ENCODE measurements at regions not wholly inside any gene's neighbourhood (a gene's known extent, or its start where the extent isn't known, plus 50 kb on each side); places are given as distances from the start of the nearest gene placed in this dataset.

DNA sequence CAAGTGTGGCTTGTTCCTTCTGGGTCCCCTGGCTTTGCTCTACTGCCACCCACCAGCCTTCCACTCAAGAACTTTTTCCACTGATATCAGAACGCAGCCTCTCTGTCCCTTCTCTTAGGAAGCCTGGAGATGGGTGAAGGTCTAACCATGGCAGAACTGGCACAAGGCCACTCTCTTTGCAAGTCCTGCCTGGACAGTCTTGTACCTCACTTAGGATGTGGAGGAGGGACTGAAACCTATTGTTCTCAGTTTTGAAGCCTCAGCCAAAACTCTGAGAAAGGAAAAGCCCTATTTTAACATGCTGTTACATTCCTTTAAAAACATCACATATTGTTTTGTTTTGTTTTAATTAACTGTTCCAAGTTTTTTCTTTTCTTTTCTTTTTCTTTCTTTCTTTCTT, 58.9 kb upstream of the NCOA1 start:
- no peaks in the 10 kb centered on the region for H3K27me3 ChIP-seq (ENCODE audit: insufficient read depth, low read depth, low read length)
- H3F3A ChIP-seq (ENCODE audit: insufficient read depth, low read length, poor library complexity, severe bottlenecking) = no peaks in the 10 kb centered on the region
- no peak overlapping the region for H3K4me2 ChIP-seq (ENCODE audit: low read length)
- H3K9ac ChIP-seq (ENCODE audit: low read length) = no peak overlapping the region
- no peaks in the 10 kb centered on the region for H3K9me3 ChIP-seq (ENCODE audit: low read length)
- H3K36me3 ChIP-seq (ENCODE audit: insufficient read depth, low read length) = no peaks in the 10 kb centered on the region
- H3K9me2 ChIP-seq (ENCODE audit: insufficient read depth, low read length) = no peaks in the 10 kb centered on the region
- H3K27ac ChIP-seq (ENCODE audit: low read length) = no peak overlapping the region
- no peak overlapping the region for H2AFZ ChIP-seq (ENCODE audit: low read depth, low read length)
- no peaks in the 10 kb centered on the region for H3K79me2 ChIP-seq (replicated peaks; ENCODE audit: insufficient read depth, low read length)
- H4K20me1 ChIP-seq (ENCODE audit: insufficient read depth) = no peaks in the 10 kb centered on the region
- TF ChIP-seq, protein P1, sequence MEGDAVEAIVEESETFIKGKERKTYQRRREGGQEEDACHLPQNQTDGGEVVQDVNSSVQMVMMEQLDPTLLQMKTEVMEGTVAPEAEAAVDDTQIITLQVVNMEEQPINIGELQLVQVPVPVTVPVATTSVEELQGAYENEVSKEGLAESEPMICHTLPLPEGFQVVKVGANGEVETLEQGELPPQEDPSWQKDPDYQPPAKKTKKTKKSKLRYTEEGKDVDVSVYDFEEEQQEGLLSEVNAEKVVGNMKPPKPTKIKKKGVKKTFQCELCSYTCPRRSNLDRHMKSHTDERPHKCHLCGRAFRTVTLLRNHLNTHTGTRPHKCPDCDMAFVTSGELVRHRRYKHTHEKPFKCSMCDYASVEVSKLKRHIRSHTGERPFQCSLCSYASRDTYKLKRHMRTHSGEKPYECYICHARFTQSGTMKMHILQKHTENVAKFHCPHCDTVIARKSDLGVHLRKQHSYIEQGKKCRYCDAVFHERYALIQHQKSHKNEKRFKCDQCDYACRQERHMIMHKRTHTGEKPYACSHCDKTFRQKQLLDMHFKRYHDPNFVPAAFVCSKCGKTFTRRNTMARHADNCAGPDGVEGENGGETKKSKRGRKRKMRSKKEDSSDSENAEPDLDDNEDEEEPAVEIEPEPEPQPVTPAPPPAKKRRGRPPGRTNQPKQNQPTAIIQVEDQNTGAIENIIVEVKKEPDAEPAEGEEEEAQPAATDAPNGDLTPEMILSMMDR (IDR thresholded peaks at IDR 0.05; ENCODE audit: poor library complexity, severe bottlenecking) = no peak
- TF ChIP-seq POLR2AphosphoS5 (IDR thresholded peaks at IDR 0.05) = no peak
- TF ChIP-seq RAD21 (conservative IDR thresholded peaks at IDR 0.05) = no peak
- no peak for TF ChIP-seq EZH2 (IDR thresholded peaks at IDR 0.05; ENCODE audit: borderline replicate concordance, insufficient read depth, low read length, poor library complexity, severe bottlenecking)
- no peak for TF ChIP-seq SMC3 (conservative IDR thresholded peaks at IDR 0.05; ENCODE audit: poor library complexity)
- TF ChIP-seq MXI1 (conservative IDR thresholded peaks at IDR 0.05; ENCODE audit: poor library complexity, severe bottlenecking) = no peak
- no peak for TF ChIP-seq TAF1 (IDR thresholded peaks at IDR 0.05; ENCODE audit: low read depth)
- TF ChIP-seq EP300 (conservative IDR thresholded peaks at IDR 0.05; ENCODE audit: poor library complexity, severe bottlenecking) = no peak
- TF ChIP-seq, protein P2, sequence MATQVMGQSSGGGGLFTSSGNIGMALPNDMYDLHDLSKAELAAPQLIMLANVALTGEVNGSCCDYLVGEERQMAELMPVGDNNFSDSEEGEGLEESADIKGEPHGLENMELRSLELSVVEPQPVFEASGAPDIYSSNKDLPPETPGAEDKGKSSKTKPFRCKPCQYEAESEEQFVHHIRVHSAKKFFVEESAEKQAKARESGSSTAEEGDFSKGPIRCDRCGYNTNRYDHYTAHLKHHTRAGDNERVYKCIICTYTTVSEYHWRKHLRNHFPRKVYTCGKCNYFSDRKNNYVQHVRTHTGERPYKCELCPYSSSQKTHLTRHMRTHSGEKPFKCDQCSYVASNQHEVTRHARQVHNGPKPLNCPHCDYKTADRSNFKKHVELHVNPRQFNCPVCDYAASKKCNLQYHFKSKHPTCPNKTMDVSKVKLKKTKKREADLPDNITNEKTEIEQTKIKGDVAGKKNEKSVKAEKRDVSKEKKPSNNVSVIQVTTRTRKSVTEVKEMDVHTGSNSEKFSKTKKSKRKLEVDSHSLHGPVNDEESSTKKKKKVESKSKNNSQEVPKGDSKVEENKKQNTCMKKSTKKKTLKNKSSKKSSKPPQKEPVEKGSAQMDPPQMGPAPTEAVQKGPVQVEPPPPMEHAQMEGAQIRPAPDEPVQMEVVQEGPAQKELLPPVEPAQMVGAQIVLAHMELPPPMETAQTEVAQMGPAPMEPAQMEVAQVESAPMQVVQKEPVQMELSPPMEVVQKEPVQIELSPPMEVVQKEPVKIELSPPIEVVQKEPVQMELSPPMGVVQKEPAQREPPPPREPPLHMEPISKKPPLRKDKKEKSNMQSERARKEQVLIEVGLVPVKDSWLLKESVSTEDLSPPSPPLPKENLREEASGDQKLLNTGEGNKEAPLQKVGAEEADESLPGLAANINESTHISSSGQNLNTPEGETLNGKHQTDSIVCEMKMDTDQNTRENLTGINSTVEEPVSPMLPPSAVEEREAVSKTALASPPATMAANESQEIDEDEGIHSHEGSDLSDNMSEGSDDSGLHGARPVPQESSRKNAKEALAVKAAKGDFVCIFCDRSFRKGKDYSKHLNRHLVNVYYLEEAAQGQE (IDR thresholded peaks at IDR 0.05; ENCODE audit: borderline replicate concordance) = no peak
- no peak overlapping the region for H3K4me3 ChIP-seq (ENCODE audit: low read length)

DNA sequence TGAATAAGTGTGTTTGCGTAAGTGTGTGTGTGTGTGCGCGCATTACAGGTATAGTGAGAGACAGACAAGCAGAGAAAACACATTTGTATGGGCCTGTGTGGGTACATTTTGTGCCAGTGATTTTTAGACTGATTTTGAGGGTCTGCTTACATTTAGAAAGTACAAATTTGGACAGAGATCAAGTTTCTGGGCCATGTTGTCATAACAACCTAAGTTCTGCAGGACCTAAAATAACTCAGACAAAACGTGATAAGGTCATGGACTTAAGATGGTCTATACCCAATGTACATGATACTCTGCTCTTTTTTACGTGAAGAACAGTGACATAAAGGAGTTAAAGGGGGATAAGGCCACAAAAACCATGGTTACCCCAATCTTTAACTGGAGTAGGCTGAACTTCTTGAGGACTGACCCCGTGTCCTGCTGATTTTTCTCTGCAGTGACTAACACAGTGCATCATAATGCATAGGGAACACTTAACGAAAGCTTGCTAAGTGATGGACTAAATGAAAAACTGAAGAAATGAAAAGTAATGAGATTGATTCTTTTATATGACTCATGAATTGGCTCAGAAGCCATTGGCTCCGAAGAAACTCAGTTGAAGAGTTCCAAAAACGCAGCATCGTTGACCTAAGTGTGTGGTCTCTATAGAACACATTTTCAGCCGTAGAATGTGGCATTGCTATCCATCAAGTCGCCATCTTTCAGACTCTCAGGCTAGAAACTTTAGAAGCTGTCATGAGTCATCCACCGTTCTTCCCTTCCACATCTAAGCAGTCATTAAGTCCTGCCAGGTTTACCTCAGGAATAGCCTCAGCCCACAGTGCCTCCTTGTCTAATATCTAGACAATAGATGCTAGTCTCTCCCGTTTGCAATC, 61.6 kb upstream of the NCOA1 start:
- H3K27ac ChIP-seq (ENCODE audit: low read length) = no peak overlapping the region
- H3K27me3 ChIP-seq (ENCODE audit: insufficient read depth, low read depth, low read length) = no peaks in the 10 kb centered on the region
- H3K79me2 ChIP-seq (replicated peaks; ENCODE audit: insufficient read depth, low read length) = no peaks in the 10 kb centered on the region
- H3K9ac ChIP-seq (ENCODE audit: low read length) = no peak overlapping the region
- no peak overlapping the region for H3K4me2 ChIP-seq (ENCODE audit: low read length)
- H3K4me3 ChIP-seq (ENCODE audit: low read length) = no peak overlapping the region
- no peaks in the 10 kb centered on the region for H3K9me3 ChIP-seq (ENCODE audit: low read length)
- no peak overlapping the region for H2AFZ ChIP-seq (ENCODE audit: low read depth, low read length)
- no peaks in the 10 kb centered on the region for H3K9me2 ChIP-seq (ENCODE audit: insufficient read depth, low read length)
- H3F3A ChIP-seq (ENCODE audit: insufficient read depth, low read length, poor library complexity, severe bottlenecking) = no peaks in the 10 kb centered on the region
- TF ChIP-seq MXI1 (conservative IDR thresholded peaks at IDR 0.05; ENCODE audit: poor library complexity, severe bottlenecking) = no peak
- no peak for TF ChIP-seq RAD21 (conservative IDR thresholded peaks at IDR 0.05)
- no peak for TF ChIP-seq POLR2AphosphoS5 (IDR thresholded peaks at IDR 0.05)
- TF ChIP-seq, protein P2 (IDR thresholded peaks at IDR 0.05; ENCODE audit: borderline replicate concordance) = no peak
- no peak for TF ChIP-seq SMC3 (conservative IDR thresholded peaks at IDR 0.05; ENCODE audit: poor library complexity)
- TF ChIP-seq TAF1 (IDR thresholded peaks at IDR 0.05; ENCODE audit: low read depth) = no peak
- no peak for TF ChIP-seq EZH2 (IDR thresholded peaks at IDR 0.05; ENCODE audit: borderline replicate concordance, insufficient read depth, low read length, poor library complexity, severe bottlenecking)
- TF ChIP-seq, protein P1 (IDR thresholded peaks at IDR 0.05; ENCODE audit: poor library complexity, severe bottlenecking) = no peak
- TF ChIP-seq EP300 (conservative IDR thresholded peaks at IDR 0.05; ENCODE audit: poor library complexity, severe bottlenecking) = no peak
- H3K36me3 ChIP-seq (ENCODE audit: insufficient read depth, low read length) = no peaks in the 10 kb centered on the region
- no peaks in the 10 kb centered on the region for H4K20me1 ChIP-seq (ENCODE audit: insufficient read depth)

Data from neural cell (in vitro differentiated cells).